ENCODE measurements at regions not wholly inside any gene's neighbourhood (a gene's known extent, or its start where the extent isn't known, plus 50 kb on each side); places are given as distances from the start of the nearest gene placed in this dataset.

GRCh38 chr13:66033924-66034323, 1196.2 kb downstream of the PCDH9 start:
- ATAC-seq: no peak
- TF ChIP-seq HMGA2 (CRISPR knock-in tag; IDR thresholded peaks at IDR 0.05) (no peak), ARID4B (CRISPR knock-in tag; IDR thresholded peaks at IDR 0.05; ENCODE audit: borderline replicate concordance) (no peak), E2F1 (CRISPR knock-in tag; IDR thresholded peaks at IDR 0.05) (no peak), IRF2 (CRISPR knock-in tag; IDR thresholded peaks at IDR 0.05; ENCODE audit: borderline replicate concordance, low read depth) (no peak), ETV6 (CRISPR knock-in tag; IDR thresholded peaks at IDR 0.05) (no peak), AR (CRISPR knock-in tag; IDR thresholded peaks at IDR 0.05) (no peak), ZNF263 (CRISPR knock-in tag; IDR thresholded peaks at IDR 0.05; ENCODE audit: low read depth) (no peak), TCF7 (CRISPR knock-in tag; IDR thresholded peaks at IDR 0.05; ENCODE audit: low read depth) (no peak), NR2C2 (CRISPR knock-in tag; IDR thresholded peaks at IDR 0.05) (no peak), ELF4 (CRISPR knock-in tag; IDR thresholded peaks at IDR 0.05; ENCODE audit: low read depth) (no peak), NR3C1 (CRISPR knock-in tag; conservative IDR thresholded peaks at IDR 0.05; ENCODE audit: low read depth) (no peak), GABPB1 (CRISPR knock-in tag; IDR thresholded peaks at IDR 0.05) (no peak), FOXK1 (CRISPR knock-in tag; IDR thresholded peaks at IDR 0.05) (no peak)
- TF ChIP-seq, protein P1, sequence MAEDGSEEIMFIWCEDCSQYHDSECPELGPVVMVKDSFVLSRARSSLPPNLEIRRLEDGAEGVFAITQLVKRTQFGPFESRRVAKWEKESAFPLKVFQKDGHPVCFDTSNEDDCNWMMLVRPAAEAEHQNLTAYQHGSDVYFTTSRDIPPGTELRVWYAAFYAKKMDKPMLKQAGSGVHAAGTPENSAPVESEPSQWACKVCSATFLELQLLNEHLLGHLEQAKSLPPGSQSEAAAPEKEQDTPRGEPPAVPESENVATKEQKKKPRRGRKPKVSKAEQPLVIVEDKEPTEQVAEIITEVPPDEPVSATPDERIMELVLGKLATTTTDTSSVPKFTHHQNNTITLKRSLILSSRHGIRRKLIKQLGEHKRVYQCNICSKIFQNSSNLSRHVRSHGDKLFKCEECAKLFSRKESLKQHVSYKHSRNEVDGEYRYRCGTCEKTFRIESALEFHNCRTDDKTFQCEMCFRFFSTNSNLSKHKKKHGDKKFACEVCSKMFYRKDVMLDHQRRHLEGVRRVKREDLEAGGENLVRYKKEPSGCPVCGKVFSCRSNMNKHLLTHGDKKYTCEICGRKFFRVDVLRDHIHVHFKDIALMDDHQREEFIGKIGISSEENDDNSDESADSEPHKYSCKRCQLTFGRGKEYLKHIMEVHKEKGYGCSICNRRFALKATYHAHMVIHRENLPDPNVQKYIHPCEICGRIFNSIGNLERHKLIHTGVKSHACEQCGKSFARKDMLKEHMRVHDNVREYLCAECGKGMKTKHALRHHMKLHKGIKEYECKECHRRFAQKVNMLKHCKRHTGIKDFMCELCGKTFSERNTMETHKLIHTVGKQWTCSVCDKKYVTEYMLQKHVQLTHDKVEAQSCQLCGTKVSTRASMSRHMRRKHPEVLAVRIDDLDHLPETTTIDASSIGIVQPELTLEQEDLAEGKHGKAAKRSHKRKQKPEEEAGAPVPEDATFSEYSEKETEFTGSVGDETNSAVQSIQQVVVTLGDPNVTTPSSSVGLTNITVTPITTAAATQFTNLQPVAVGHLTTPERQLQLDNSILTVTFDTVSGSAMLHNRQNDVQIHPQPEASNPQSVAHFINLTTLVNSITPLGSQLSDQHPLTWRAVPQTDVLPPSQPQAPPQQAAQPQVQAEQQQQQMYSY (CRISPR knock-in tag; IDR thresholded peaks at IDR 0.05): no peak
- TF ChIP-seq, protein P2, sequence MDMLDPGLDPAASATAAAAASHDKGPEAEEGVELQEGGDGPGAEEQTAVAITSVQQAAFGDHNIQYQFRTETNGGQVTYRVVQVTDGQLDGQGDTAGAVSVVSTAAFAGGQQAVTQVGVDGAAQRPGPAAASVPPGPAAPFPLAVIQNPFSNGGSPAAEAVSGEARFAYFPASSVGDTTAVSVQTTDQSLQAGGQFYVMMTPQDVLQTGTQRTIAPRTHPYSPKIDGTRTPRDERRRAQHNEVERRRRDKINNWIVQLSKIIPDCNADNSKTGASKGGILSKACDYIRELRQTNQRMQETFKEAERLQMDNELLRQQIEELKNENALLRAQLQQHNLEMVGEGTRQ (CRISPR knock-in tag; IDR thresholded peaks at IDR 0.05): no peak
- Mint-ChIP-seq H3K4me3 (no peak overlapping the region), H3K36me3 (no peaks in the 10 kb centered on the region), H3K27ac (no peak overlapping the region), H3K27me3 (ENCODE audit: low read depth) (no peaks in the 10 kb centered on the region), H3K4me1 (peaks cover 23% of the 10 kb centered on the region), H3K9me3 (no peaks in the 10 kb centered on the region)
- DNase-seq (ENCODE audit: low spot score): no peak
- ChIA-PET CTCF (no interaction called here), POLR2A (no interaction called here)
